ENCODE measurements at regions not wholly inside any gene's neighbourhood (a gene's known extent, or its start where the extent isn't known, plus 50 kb on each side); places are given as distances from the start of the nearest gene placed in this dataset.
A peak's percentile ranks its signal among the peaks of the same experiment; 100 is the strongest.

- H3K4me2 ChIP-seq (ENCODE audit: low read length): peak overlapping the region; percentile 6; the same call in 1 of the 2 replicates
- H3F3A ChIP-seq (ENCODE audit: insufficient read depth, low read length): no peaks in the 10 kb centered on the region
- H3K79me2 ChIP-seq (ENCODE audit: insufficient read depth, low read length): no peaks in the 10 kb centered on the region
- H3K36me3 ChIP-seq (ENCODE audit: insufficient read depth, low read length): no peaks in the 10 kb centered on the region
- H3K4me1 ChIP-seq (ENCODE audit: insufficient read depth, low read length, severe bottlenecking): peaks cover 17% of the 10 kb centered on the region
- no peak for TF ChIP-seq EZH2 (IDR thresholded peaks at IDR 0.05; ENCODE audit: borderline replicate concordance, low read length)
- TF ChIP-seq CTCF (IDR thresholded peaks at IDR 0.05; ENCODE audit: low read length): no peak
- H3K4me3 ChIP-seq (ENCODE audit: low read depth, low read length, poor library complexity, severe bottlenecking): no peak overlapping the region
- no peaks in the 10 kb centered on the region for H3K9me3 ChIP-seq (ENCODE audit: low read length)
- H2AFZ ChIP-seq (ENCODE audit: low read length): no peak overlapping the region
- no peak overlapping the region for H3K9ac ChIP-seq (ENCODE audit: low read length)
- no peaks in the 10 kb centered on the region for H4K20me1 ChIP-seq (ENCODE audit: insufficient read depth, low read length)
- peak overlapping the region; percentile 7 for H3K27ac ChIP-seq (ENCODE audit: low read depth, low read length, poor library complexity, severe bottlenecking)
- H3K27me3 ChIP-seq (ENCODE audit: insufficient read depth, low read length): no peaks in the 10 kb centered on the region
- H3K9me2 ChIP-seq (ENCODE audit: low read depth, low read length): no peaks in the 10 kb centered on the region
Observed at GRCh38 chr14:59107819-59108218, 80.6 kb upstream of the DAAM1 start.

GRCh38 chr14:59116984-59117415, 71.5 kb upstream of the DAAM1 start:
- Histone ChIP-seq H3K4me2 (ENCODE audit: low read length) (no peak overlapping the region), H4K20me1 (ENCODE audit: insufficient read depth, low read length) (no peaks in the 10 kb centered on the region), H3F3A (ENCODE audit: insufficient read depth, low read length) (no peaks in the 10 kb centered on the region), H3K9ac (ENCODE audit: low read length) (no peak overlapping the region), H3K4me1 (ENCODE audit: insufficient read depth, low read length, severe bottlenecking) (no peaks in the 10 kb centered on the region), H3K4me3 (ENCODE audit: low read depth, low read length, poor library complexity, severe bottlenecking) (no peak overlapping the region), H3K27me3 (ENCODE audit: insufficient read depth, low read length) (no peaks in the 10 kb centered on the region), H3K9me3 (ENCODE audit: low read length) (no peaks in the 10 kb centered on the region), H3K9me2 (ENCODE audit: low read depth, low read length) (no peaks in the 10 kb centered on the region), H2AFZ (ENCODE audit: low read length) (no peak overlapping the region), H3K27ac (ENCODE audit: low read depth, low read length, poor library complexity, severe bottlenecking) (no peak overlapping the region), H3K36me3 (ENCODE audit: insufficient read depth, low read length) (no peaks in the 10 kb centered on the region), H3K79me2 (ENCODE audit: insufficient read depth, low read length) (no peaks in the 10 kb centered on the region)
- TF ChIP-seq EZH2 (IDR thresholded peaks at IDR 0.05; ENCODE audit: borderline replicate concordance, low read length): no peak
- no peak for TF ChIP-seq CTCF (IDR thresholded peaks at IDR 0.05; ENCODE audit: low read length)

GRCh38 chr14:59117754-59118528, 70.5 kb upstream of the DAAM1 start:
- Histone ChIP-seq H3K4me1 (ENCODE audit: insufficient read depth, low read length, severe bottlenecking) (no peaks in the 10 kb centered on the region), H4K20me1 (ENCODE audit: insufficient read depth, low read length) (no peaks in the 10 kb centered on the region), H3K9me3 (ENCODE audit: low read length) (no peaks in the 10 kb centered on the region), H2AFZ (ENCODE audit: low read length) (no peak overlapping the region), H3K4me3 (ENCODE audit: low read depth, low read length, poor library complexity, severe bottlenecking) (no peak overlapping the region), H3K27ac (ENCODE audit: low read depth, low read length, poor library complexity, severe bottlenecking) (no peak overlapping the region), H3K27me3 (ENCODE audit: insufficient read depth, low read length) (no peaks in the 10 kb centered on the region), H3K36me3 (ENCODE audit: insufficient read depth, low read length) (no peaks in the 10 kb centered on the region), H3K79me2 (ENCODE audit: insufficient read depth, low read length) (no peaks in the 10 kb centered on the region), H3K9me2 (ENCODE audit: low read depth, low read length) (no peaks in the 10 kb centered on the region), H3K4me2 (ENCODE audit: low read length) (no peak overlapping the region), H3K9ac (ENCODE audit: low read length) (no peak overlapping the region), H3F3A (ENCODE audit: insufficient read depth, low read length) (no peaks in the 10 kb centered on the region)
- TF ChIP-seq EZH2 (IDR thresholded peaks at IDR 0.05; ENCODE audit: borderline replicate concordance, low read length) (no peak), CTCF (IDR thresholded peaks at IDR 0.05; ENCODE audit: low read length) (no peak)

All from OCI-LY1 (cell line).